GM18502 (cell line): ENCODE measurements at regions not wholly inside any gene's neighbourhood (a gene's known extent, or its start where the extent isn't known, plus 50 kb on each side); places are given as distances from the start of the nearest gene placed in this dataset.

Experiments used
- ATAC-seq: cut with Tn5 transposase; IDR thresholded peaks from one replicate; pipeline ENCODE4 v1.9.1; 2021; ENCODE audit warnings: mild to moderate bottlenecking; ENCODE audit not compliant: unreplicated experiment, poor library complexity

- ATAC-seq, result no peak
Observed at GRCh38 chr3:150222691-150223489, 185.2 kb upstream of the TSC22D2 start.

GRCh38 chr3:150221904-150222523, 186.1 kb upstream of the TSC22D2 start:
- no peak for ATAC-seq

GRCh38 chr3:150220799-150221198, 187.3 kb upstream of the TSC22D2 start:
- ATAC-seq, result no peak

- no peak for ATAC-seq
Observed at GRCh38 chr3:150220041-150220440, 188.1 kb upstream of the TSC22D2 start.

- ATAC-seq, result no peak
Observed at GRCh38 chr3:150218841-150219240, 189.3 kb upstream of the TSC22D2 start.

GRCh38 chr3:150218236-150218635, 189.9 kb upstream of the TSC22D2 start:
- no peak for ATAC-seq

- no peak for ATAC-seq
Observed at GRCh38 chr3:150217691-150218090, 190.4 kb upstream of the TSC22D2 start.

GRCh38 chr3:150216866-150217600, 191.1 kb upstream of the TSC22D2 start:
- ATAC-seq, result no peak

- ATAC-seq, result no peak
Observed at GRCh38 chr3:150216041-150216811, 191.9 kb upstream of the TSC22D2 start.

- ATAC-seq, result no peak
Observed at GRCh38 chr3:150215616-150216015, 192.5 kb upstream of the TSC22D2 start.

GRCh38 chr3:150213577-150213976, 194.5 kb upstream of the TSC22D2 start:
- no peak for ATAC-seq

- no peak for ATAC-seq
Observed at GRCh38 chr3:150210461-150211110, 197.5 kb upstream of the TSC22D2 start.

- no peak for ATAC-seq
Observed at GRCh38 chr3:150203273-150203672, 204.8 kb upstream of the TSC22D2 start.

GRCh38 chr3:150202711-150203110, 205.4 kb upstream of the TSC22D2 start:
- no peak for ATAC-seq

- no peak for ATAC-seq
Observed at GRCh38 chr3:150194957-150195356, 213.1 kb upstream of the TSC22D2 start.

- no peak for ATAC-seq
Observed at GRCh38 chr3:150194513-150194912, 213.6 kb upstream of the TSC22D2 start.

GRCh38 chr3:150184426-150185071, 213.9 kb upstream of the PFN2 start:
- ATAC-seq, result peak; percentile 10

- peak; percentile 95 for ATAC-seq
Observed at GRCh38 chr3:150183678-150184425, 213.2 kb upstream of the PFN2 start.

GRCh38 chr3:150180334-150180733, 209.6 kb upstream of the PFN2 start:
- no peak for ATAC-seq
